Ascending aorta (tissue), 2 donors: ENCODE measurements at regions not wholly inside any gene's neighbourhood (a gene's known extent, or its start where the extent isn't known, plus 50 kb on each side); places are given as distances from the start of the nearest gene placed in this dataset.
A peak's percentile ranks its signal among the peaks of the same experiment; 100 is the strongest.

Source experiments
- DNase-seq, 2 donors: peaks; one replicate each; pipeline ENCODE4 v3.0.0-alpha.2; 2019; ENCODE audit warnings: low spot score in 2 of 2
- H3K27ac ChIP-seq, 2 donors: fragments of 200-600 bp; sonication (generic); one replicate each; pipeline ENCODE4 v1.5.1; 2016 to 2017; ENCODE audit warnings: mild to moderate bottlenecking in 1 of 2
- H3K27me3 ChIP-seq: fragments of 200-600 bp; sonication (generic); one replicate; pipeline ENCODE4 v1.5.1; 2017
- H3K36me3 ChIP-seq, 2 donors: fragments of 200-600 bp; sonication (generic); one replicate each; pipeline ENCODE4 v1.5.1; 2016
- H3K4me1 ChIP-seq, 2 donors: fragments of 200-600 bp; sonication (generic); one replicate each; pipeline ENCODE4 v1.5.1; 2016 to 2017; ENCODE audit warnings: mild to moderate bottlenecking in 1 of 2
- H3K4me3 ChIP-seq, 2 donors: fragments of 200-600 bp; sonication (generic); one replicate each; pipeline ENCODE4 v1.5.1; 2016 to 2017; ENCODE audit warnings: mild to moderate bottlenecking in 1 of 2
- H3K9me3 ChIP-seq, 2 donors: fragments of 200-600 bp; sonication (generic); one replicate each; pipeline ENCODE4 v1.5.1; 2016
- intact Hi-C: fragments of 100-400 bp; cut with DNase I; formaldehyde crosslinking; loops from one replicate; pipeline ENCODE4 v1.15.1; 2023
- TF ChIP-seq, protein P1 (sequence below), 3 experiments: fragments of 200-600 bp in 2 of 3; fragments of 450-650 bp in 1 of 3; sonication (generic) in 2 of 3; IDR thresholded peaks; one replicate each; pipeline ENCODE4 v1.5.1; 2016 to 2019; ENCODE audit warnings: antibody characterized with exemption in 3 of 3, mild to moderate bottlenecking in 1 of 3, moderate library complexity in 1 of 3

GRCh38 chr17:77717941-77718668 is 240.4 kb upstream of the TNRC6C start:
- Histone ChIP-seq H3K4me1 (no peaks in the 10 kb centered on the region), H3K9me3 (no peaks in the 10 kb centered on the region), H3K27ac (no peak overlapping the region), H3K27me3 (no peaks in the 10 kb centered on the region), H3K4me3 (no peak overlapping the region), H3K36me3 (no peaks in the 10 kb centered on the region)
- TF ChIP-seq, protein P1, sequence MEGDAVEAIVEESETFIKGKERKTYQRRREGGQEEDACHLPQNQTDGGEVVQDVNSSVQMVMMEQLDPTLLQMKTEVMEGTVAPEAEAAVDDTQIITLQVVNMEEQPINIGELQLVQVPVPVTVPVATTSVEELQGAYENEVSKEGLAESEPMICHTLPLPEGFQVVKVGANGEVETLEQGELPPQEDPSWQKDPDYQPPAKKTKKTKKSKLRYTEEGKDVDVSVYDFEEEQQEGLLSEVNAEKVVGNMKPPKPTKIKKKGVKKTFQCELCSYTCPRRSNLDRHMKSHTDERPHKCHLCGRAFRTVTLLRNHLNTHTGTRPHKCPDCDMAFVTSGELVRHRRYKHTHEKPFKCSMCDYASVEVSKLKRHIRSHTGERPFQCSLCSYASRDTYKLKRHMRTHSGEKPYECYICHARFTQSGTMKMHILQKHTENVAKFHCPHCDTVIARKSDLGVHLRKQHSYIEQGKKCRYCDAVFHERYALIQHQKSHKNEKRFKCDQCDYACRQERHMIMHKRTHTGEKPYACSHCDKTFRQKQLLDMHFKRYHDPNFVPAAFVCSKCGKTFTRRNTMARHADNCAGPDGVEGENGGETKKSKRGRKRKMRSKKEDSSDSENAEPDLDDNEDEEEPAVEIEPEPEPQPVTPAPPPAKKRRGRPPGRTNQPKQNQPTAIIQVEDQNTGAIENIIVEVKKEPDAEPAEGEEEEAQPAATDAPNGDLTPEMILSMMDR (IDR thresholded peaks at IDR 0.05), result no peak
- intact Hi-C loops, result no loop called here
- DNase-seq, result no peak

GRCh38 chr17:77718669-77718961 is 239.9 kb upstream of the TNRC6C start:
- Histone ChIP-seq H3K4me1 (no peaks in the 10 kb centered on the region), H3K4me3 (no peak overlapping the region), H3K9me3 (no peaks in the 10 kb centered on the region), H3K36me3 (no peaks in the 10 kb centered on the region), H3K27ac (no peak overlapping the region), H3K27me3 (no peaks in the 10 kb centered on the region)
- intact Hi-C loops, result no loop called here
- TF ChIP-seq, protein P1 (IDR thresholded peaks at IDR 0.05), result no peak
- peak in 1 of 2 donors; percentile 18 for DNase-seq

- peak in 1 of 2 donors; percentile 41 for DNase-seq
- Histone ChIP-seq H3K9me3 (no peaks in the 10 kb centered on the region), H3K27ac (no peak overlapping the region), H3K36me3 (no peaks in the 10 kb centered on the region), H3K27me3 (no peaks in the 10 kb centered on the region), H3K4me3 (no peak overlapping the region), H3K4me1 (no peaks in the 10 kb centered on the region)
- TF ChIP-seq, protein P1 (IDR thresholded peaks at IDR 0.05), result no peak
- intact Hi-C loops, result no loop called here
Observed at GRCh38 chr17:77719806-77720205, 238.7 kb upstream of the TNRC6C start.

DNA sequence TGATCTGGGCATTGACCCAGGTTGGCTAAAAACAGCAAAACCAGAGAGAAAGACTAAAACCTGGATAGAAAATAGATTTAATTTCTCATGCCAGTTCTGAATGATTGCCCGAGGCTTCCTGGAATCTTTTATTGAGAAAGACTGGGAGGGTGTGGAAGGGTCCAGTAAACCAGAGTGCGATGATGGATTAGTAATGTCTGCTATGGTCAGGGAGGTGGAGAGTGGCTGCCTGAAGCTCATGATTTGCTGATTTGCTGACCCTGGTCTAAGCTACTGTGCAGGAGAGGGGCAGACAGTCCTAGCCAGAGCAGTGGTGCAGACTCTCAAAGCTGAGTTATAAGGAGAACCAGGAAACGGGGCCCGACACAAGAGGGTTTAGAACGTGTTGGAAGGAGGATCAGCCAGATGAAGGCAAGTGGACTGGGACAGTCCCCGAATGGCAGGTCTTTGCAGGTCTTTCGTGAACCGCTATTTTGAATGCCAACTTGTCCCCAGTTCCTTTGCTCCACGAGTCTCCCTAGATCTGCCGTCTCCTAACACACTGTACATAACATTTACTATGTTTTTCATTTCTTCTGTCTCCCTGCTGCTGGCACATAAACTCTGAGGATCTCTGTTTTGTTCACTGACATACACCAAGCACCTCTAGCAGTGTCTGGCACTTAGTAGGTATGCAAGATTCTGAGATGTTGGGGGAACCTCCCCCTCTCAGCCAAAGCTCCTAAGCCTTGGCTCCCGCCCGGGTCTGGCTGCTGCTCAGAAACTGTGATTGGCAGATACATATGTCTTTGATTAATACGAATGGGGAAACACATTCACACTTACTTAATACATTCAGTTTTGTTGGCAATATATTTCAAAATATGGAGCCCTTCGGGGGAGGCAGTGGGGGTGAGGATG is 237.3 kb upstream of the TNRC6C start:
- intact Hi-C loops, result no loop called here
- peak in 1 of 2 donors; percentile 53 for DNase-seq
- H3K36me3 ChIP-seq, result no peaks in the 10 kb centered on the region

GRCh38 chr17:77721846-77722160 is 236.7 kb upstream of the TNRC6C start:
- Histone ChIP-seq H3K4me1 (no peaks in the 10 kb centered on the region), H3K4me3 (no peak overlapping the region), H3K27me3 (no peaks in the 10 kb centered on the region), H3K9me3 (no peaks in the 10 kb centered on the region), H3K36me3 (no peaks in the 10 kb centered on the region), H3K27ac (no peak overlapping the region)
- TF ChIP-seq, protein P1 (IDR thresholded peaks at IDR 0.05), result no peak
- intact Hi-C loops, result no loop called here
- no peak for DNase-seq

More for the DNA sequence above, 237.3 kb upstream of the TNRC6C start:
- Histone ChIP-seq H3K27me3 (no peaks in the 10 kb centered on the region), H3K27ac (no peak overlapping the region), H3K9me3 (no peaks in the 10 kb centered on the region), H3K4me1 (no peaks in the 10 kb centered on the region), H3K4me3 (no peak overlapping the region)
- TF ChIP-seq, protein P1 (IDR thresholded peaks at IDR 0.05), result no peak
